Endothelial cell of umbilical vein (primary cell): ENCODE measurements at regions not wholly inside any gene's neighbourhood (a gene's known extent, or its start where the extent isn't known, plus 50 kb on each side); places are given as distances from the start of the nearest gene placed in this dataset.
"Not testable (repeated sequence)": the region's sequence is repeated elsewhere in the genome, so short reads cannot be mapped to it uniquely, and the experiment has no call there.

Source experiments
- BruUV-seq: library from RNA; stranded (reverse); fragments of 400-500 nt; replicated peaks from 2 replicates; lab custom pipeline; 2021; lab: Mats Ljungman, UMichigan
- CTCF ChIA-PET: fragments of 300-600, 350-600 bp; sonication (Branson Sonifier 250); formaldehyde crosslinking; loops from one replicate; lab custom pipeline; 2021; ENCODE audit warnings: antibody characterized with exemption, inconsistent platforms; lab: Charles Lee
- POLR2A ChIA-PET: fragments of 300-600, 350-600 bp; sonication (Branson Sonifier 250); formaldehyde crosslinking; loops from one replicate; lab custom pipeline; 2021; ENCODE audit warnings: antibody characterized with exemption, inconsistent platforms; lab: Charles Lee
- DNase-seq: peaks from one replicate; pipeline ENCODE4 v3.0.0-alpha.2; 2011; ENCODE audit warnings: low read depth, low spot score
- FAIRE-seq: peaks from 2 replicates; lab custom pipeline; 2011; peaks lifted over from hg19 to GRCh38; lab: Jason Lieb, UNC
- H2AFZ ChIP-seq: 2 replicates; pipeline ENCODE4 v1.6.0; 2012; ENCODE audit warnings: low read depth, low read length, control low read depth, inconsistent platforms
- H3K27ac ChIP-seq: 2 replicates; pipeline ENCODE4 v1.5.1; 2011; ENCODE audit warnings: low read depth, mild to moderate bottlenecking, control low read depth, low read length, moderate library complexity; ENCODE audit not compliant: insufficient read depth
- H3K27me3 ChIP-seq, 2 experiments: 2 replicates each; pipeline versions ENCODE4 v1.6.0 to v1.6.1; 2011; ENCODE audit warnings: low read length in 2 of 2, mixed read lengths in 1 of 2; ENCODE audit not compliant: control insufficient read depth in 2 of 2, insufficient read depth in 2 of 2
- H3K36me3 ChIP-seq, 2 experiments: 2 replicates in 1 of 2; 3 replicates in 1 of 2; pipeline ENCODE4 v1.5.1; 2011; ENCODE audit warnings: low read length in 2 of 2, mild to moderate bottlenecking in 1 of 2, moderate library complexity in 1 of 2; ENCODE audit not compliant: control insufficient read depth in 2 of 2, insufficient read depth in 2 of 2; ENCODE audit errors: extremely low read depth in 1 of 2
- H3K4me1 ChIP-seq: 3 replicates; pipeline ENCODE4 v1.5.1; 2011; ENCODE audit warnings: mild to moderate bottlenecking, low read length; ENCODE audit not compliant: control insufficient read depth, insufficient read depth; ENCODE audit errors: extremely low read depth
- H3K4me2 ChIP-seq: 2 replicates; pipeline ENCODE4 v1.6.1; 2011; ENCODE audit warnings: low read length, control low read depth, mixed read lengths; ENCODE audit not compliant: insufficient read depth
- H3K4me3 ChIP-seq, 3 experiments: fragments of 200-600 bp in 1 of 3; sonication (generic), shearing (Covaris generic) in 1 of 3; replicated peaks in 1 of 3; 2 replicates each; pipeline ENCODE4 v1.5.1; 2011 to 2016; ENCODE audit warnings: control low read depth in 3 of 3, low read length in 3 of 3, mild to moderate bottlenecking in 2 of 3, inconsistent platforms in 1 of 3, low read depth in 1 of 3, moderate library complexity in 1 of 3; ENCODE audit not compliant: insufficient read depth in 1 of 3
- H3K79me2 ChIP-seq: 2 replicates; pipeline ENCODE4 v1.6.0; 2012; ENCODE audit warnings: low read length, inconsistent platforms; ENCODE audit not compliant: control insufficient read depth, insufficient read depth
- H3K9ac ChIP-seq: replicated peaks from 2 replicates; pipeline ENCODE3; 2011; ENCODE audit warnings: low read length, control low read depth; ENCODE audit not compliant: insufficient read depth; ENCODE audit errors: extremely low read depth
- H3K9me1 ChIP-seq: replicated peaks from 3 replicates; pipeline ENCODE4 v1.6.0; 2011; ENCODE audit warnings: mild to moderate bottlenecking, low read length; ENCODE audit not compliant: control insufficient read depth, insufficient read depth; ENCODE audit errors: extremely low read depth
- H3K9me3 ChIP-seq: replicated peaks from 2 replicates; pipeline ENCODE4 v1.5.1; 2012; ENCODE audit warnings: low read length, inconsistent platforms; ENCODE audit not compliant: control insufficient read depth, insufficient read depth
- H4K20me1 ChIP-seq: replicated peaks from 2 replicates; pipeline ENCODE3; 2011; ENCODE audit warnings: mild to moderate bottlenecking, low read length; ENCODE audit not compliant: control insufficient read depth, insufficient read depth; ENCODE audit errors: extremely low read depth
- CTCF ChIP-seq, 2 donors: IDR thresholded peaks; 1 replicate in 1 of 2; 2 replicates in 1 of 2; pipeline ENCODE4 v1.5.1; 2011; ENCODE audit warnings: low read length in 2 of 2, mild to moderate bottlenecking in 2 of 2, moderate library complexity in 2 of 2, control low read depth in 1 of 2, inconsistent platforms in 1 of 2, low read depth in 1 of 2; ENCODE audit not compliant: insufficient read depth in 1 of 2; ENCODE audit errors: extremely low read depth in 1 of 2
- EZH2 ChIP-seq: IDR thresholded peaks from 2 replicates; pipeline ENCODE4 v1.6.1; 2012; ENCODE audit warnings: borderline replicate concordance, low read depth, mild to moderate bottlenecking, moderate library complexity, low read length, inconsistent platforms; ENCODE audit not compliant: severe bottlenecking
- FOS ChIP-seq: IDR thresholded peaks from 2 replicates; pipeline ENCODE4 v1.6.1; 2011; ENCODE audit warnings: mild to moderate bottlenecking, low read length, moderate library complexity, borderline replicate concordance; ENCODE audit not compliant: insufficient read depth
- GATA2 ChIP-seq: IDR thresholded peaks from 2 replicates; pipeline ENCODE4 v1.7.0; 2011; ENCODE audit warnings: low read depth, mild to moderate bottlenecking, moderate library complexity, mixed read lengths, low read length; ENCODE audit not compliant: insufficient read length, insufficient read depth
- JUN ChIP-seq: IDR thresholded peaks from 2 replicates; pipeline ENCODE4 v1.6.1; 2011; ENCODE audit warnings: borderline replicate concordance, low read depth; ENCODE audit not compliant: insufficient read length, insufficient read depth
- MAX ChIP-seq: IDR thresholded peaks from 2 replicates; pipeline ENCODE4 v1.6.1; 2011; ENCODE audit not compliant: insufficient read depth, insufficient read length
- MYC ChIP-seq: IDR thresholded peaks from one replicate; pipeline ENCODE4 v1.6.1; 2011; ENCODE audit warnings: mild to moderate bottlenecking, low read depth, low read length
- POLR2A ChIP-seq: IDR thresholded peaks from 2 replicates; pipeline ENCODE4 v1.6.1; 2012; ENCODE audit warnings: low read depth, mild to moderate bottlenecking, control low read depth, low read length
- POLR2AphosphoS5 ChIP-seq: IDR thresholded peaks from 2 replicates; pipeline ENCODE4 v1.6.1; 2012; ENCODE audit warnings: low read depth, mild to moderate bottlenecking, control low read depth, low read length, moderate library complexity; ENCODE audit not compliant: insufficient read depth
- dilution Hi-C: fragments of 300-500 bp; cut with MboI; formaldehyde crosslinking; loops from one replicate; pipeline ENCODE4 v1.15.0; 2019; ENCODE audit warnings: low sequenced_read_pairs; ENCODE audit not compliant: extremely low pct_ligation_motif_present
- intact Hi-C: fragments of 100-400 bp; cut with micrococcal nuclease; formaldehyde crosslinking; loops from one replicate; pipeline ENCODE4 v1.10.0; 2022

- dilution Hi-C loops (no loop called here), intact Hi-C loops (no loop called here)
- no peaks in the 10 kb centered on the region for H3K9me1 ChIP-seq
- H3K4me1 ChIP-seq, result no peaks in the 10 kb centered on the region
- H3K79me2 ChIP-seq, result no peaks in the 10 kb centered on the region
- no peak overlapping the region for H3K4me3 ChIP-seq
- H3K9ac ChIP-seq, result no peak overlapping the region
- BruUV-seq, result no TSS peak
- H3K4me2 ChIP-seq, result no peak overlapping the region
- TF ChIP-seq POLR2A (no peak), GATA2 (no peak), MAX (no peak), POLR2AphosphoS5 (no peak), EZH2 (no peak), MYC (no peak), FOS (no peak), CTCF (IDR thresholded peaks at IDR 0.05; ENCODE audit: extremely low read depth in 1 of 2, insufficient read depth in 1 of 2, low read depth in 1 of 2, low read length in 2 of 2) (no peak), JUN (no peak)
- no peaks in the 10 kb centered on the region for H3K36me3 ChIP-seq
- DNase-seq (no peak), FAIRE-seq (no peak)
- POLR2A ChIA-PET, result no interaction called here
- H4K20me1 ChIP-seq, result no peaks in the 10 kb centered on the region
- CTCF ChIA-PET, result no interaction called here
- H3K27ac ChIP-seq, result no peak overlapping the region
- H3K27me3 ChIP-seq, result no peaks in the 10 kb centered on the region
- H3K9me3 ChIP-seq, result no peaks in the 10 kb centered on the region
- no peak overlapping the region for H2AFZ ChIP-seq
Observed at GRCh38 chr4:187692626-187693025, 302.9 kb upstream of the ZFP42 start.

GRCh38 chr4:187695531-187695930 is 300.0 kb upstream of the ZFP42 start:
- H3K9me1 ChIP-seq, H3K4me1 ChIP-seq, FAIRE-seq, H3K27ac ChIP-seq, H2AFZ ChIP-seq, H3K4me3 ChIP-seq, DNase-seq, H3K79me2 ChIP-seq, H3K9me3 ChIP-seq, BruUV-seq, H3K36me3 ChIP-seq, POLR2A ChIA-PET, CTCF ChIA-PET, dilution Hi-C loops, H3K27me3 ChIP-seq, H3K9ac ChIP-seq, intact Hi-C loops, H4K20me1 ChIP-seq, H3K4me2 ChIP-seq: not testable (repeated sequence)
